ENCODE measurements at regions not wholly inside any gene's neighbourhood (a gene's known extent, or its start where the extent isn't known, plus 50 kb on each side); places are given as distances from the start of the nearest gene placed in this dataset.

DNA sequence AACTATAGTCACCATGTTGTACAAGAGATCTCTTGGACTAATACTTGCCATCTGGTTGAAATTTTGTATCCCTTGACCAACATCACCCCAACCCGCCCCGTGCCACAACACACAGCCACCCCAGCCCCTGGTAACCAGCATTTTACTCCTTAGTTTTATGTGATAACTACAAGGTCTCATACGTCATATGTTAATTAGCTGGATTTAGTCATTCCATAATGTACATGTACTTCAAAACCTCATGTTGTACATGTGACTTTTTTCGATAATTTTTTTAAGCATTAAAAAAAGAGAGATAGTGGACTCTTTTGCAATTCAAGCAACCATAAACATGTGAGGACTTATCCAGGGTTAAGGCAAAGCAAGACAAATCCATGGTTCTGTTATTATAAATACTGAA lies 773.4 kb upstream of the NOVA1 start:
- TF ChIP-seq EZH2 (IDR thresholded peaks at IDR 0.05; ENCODE audit: borderline replicate concordance, low read depth, low read length, poor library complexity, severe bottlenecking): no peak
- TF ChIP-seq, protein P1, sequence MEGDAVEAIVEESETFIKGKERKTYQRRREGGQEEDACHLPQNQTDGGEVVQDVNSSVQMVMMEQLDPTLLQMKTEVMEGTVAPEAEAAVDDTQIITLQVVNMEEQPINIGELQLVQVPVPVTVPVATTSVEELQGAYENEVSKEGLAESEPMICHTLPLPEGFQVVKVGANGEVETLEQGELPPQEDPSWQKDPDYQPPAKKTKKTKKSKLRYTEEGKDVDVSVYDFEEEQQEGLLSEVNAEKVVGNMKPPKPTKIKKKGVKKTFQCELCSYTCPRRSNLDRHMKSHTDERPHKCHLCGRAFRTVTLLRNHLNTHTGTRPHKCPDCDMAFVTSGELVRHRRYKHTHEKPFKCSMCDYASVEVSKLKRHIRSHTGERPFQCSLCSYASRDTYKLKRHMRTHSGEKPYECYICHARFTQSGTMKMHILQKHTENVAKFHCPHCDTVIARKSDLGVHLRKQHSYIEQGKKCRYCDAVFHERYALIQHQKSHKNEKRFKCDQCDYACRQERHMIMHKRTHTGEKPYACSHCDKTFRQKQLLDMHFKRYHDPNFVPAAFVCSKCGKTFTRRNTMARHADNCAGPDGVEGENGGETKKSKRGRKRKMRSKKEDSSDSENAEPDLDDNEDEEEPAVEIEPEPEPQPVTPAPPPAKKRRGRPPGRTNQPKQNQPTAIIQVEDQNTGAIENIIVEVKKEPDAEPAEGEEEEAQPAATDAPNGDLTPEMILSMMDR (conservative IDR thresholded peaks at IDR 0.05; ENCODE audit: low read depth, low read length): no peak
- Histone ChIP-seq H3K36me3 (ENCODE audit: insufficient read depth, low read length, poor library complexity, severe bottlenecking) (no peaks in the 10 kb centered on the region), H3K9me3 (ENCODE audit: low read depth, low read length, poor library complexity, severe bottlenecking) (peaks cover 2% of the 10 kb centered on the region), H3K27ac (ENCODE audit: low read depth, low read length, poor library complexity, severe bottlenecking) (no peak overlapping the region), H3K4me3 (ENCODE audit: low read depth, low read length, poor library complexity, severe bottlenecking) (no peak overlapping the region), H3K27me3 (replicated peaks; ENCODE audit: insufficient read depth, low read depth, low read length, poor library complexity) (no peaks in the 10 kb centered on the region), H3K4me1 (ENCODE audit: insufficient read depth, low read length, poor library complexity, severe bottlenecking) (no peaks in the 10 kb centered on the region)
- intact Hi-C loops (cut with micrococcal nuclease; ENCODE audit: unreplicated experiment): no loop called here
- CTCF ChIA-PET: no interaction called here
- POLR2A ChIA-PET (ENCODE audit: low non-redundant PET): no interaction called here
- BruUV-seq (replicated peaks): no TSS peak
- DNase-seq (ENCODE audit: low spot score): no peak

DNA sequence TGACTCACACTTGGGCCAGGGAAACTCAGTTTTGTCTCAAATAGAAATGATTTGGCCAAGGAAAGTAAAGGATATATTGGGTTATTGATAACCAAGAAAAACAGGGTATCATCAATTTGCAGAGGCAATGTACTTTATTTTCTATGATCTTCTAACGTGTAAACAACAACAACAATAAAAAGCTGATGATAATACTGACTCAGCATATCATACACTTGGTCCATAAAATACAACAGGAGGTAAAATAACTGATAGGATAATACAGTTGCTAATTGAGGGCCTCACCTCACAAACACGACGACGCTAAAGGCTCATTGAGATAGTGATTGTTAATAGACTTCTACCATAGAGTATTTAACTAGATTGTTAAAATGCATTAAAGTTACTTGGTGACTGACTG lies 774.0 kb upstream of the NOVA1 start:
- intact Hi-C loops (cut with micrococcal nuclease; ENCODE audit: unreplicated experiment): no loop called here
- TF ChIP-seq, protein P1 (conservative IDR thresholded peaks at IDR 0.05; ENCODE audit: low read depth, low read length): no peak
- no peak for TF ChIP-seq EZH2 (IDR thresholded peaks at IDR 0.05; ENCODE audit: borderline replicate concordance, low read depth, low read length, poor library complexity, severe bottlenecking)
- DNase-seq (ENCODE audit: low spot score): no peak
- Histone ChIP-seq H3K9me3 (ENCODE audit: low read depth, low read length, poor library complexity, severe bottlenecking) (peaks cover 2% of the 10 kb centered on the region), H3K4me1 (ENCODE audit: insufficient read depth, low read length, poor library complexity, severe bottlenecking) (no peaks in the 10 kb centered on the region), H3K4me3 (ENCODE audit: low read depth, low read length, poor library complexity, severe bottlenecking) (no peak overlapping the region), H3K27ac (ENCODE audit: low read depth, low read length, poor library complexity, severe bottlenecking) (no peak overlapping the region), H3K36me3 (ENCODE audit: insufficient read depth, low read length, poor library complexity, severe bottlenecking) (no peaks in the 10 kb centered on the region), H3K27me3 (replicated peaks; ENCODE audit: insufficient read depth, low read depth, low read length, poor library complexity) (no peaks in the 10 kb centered on the region)
- BruUV-seq (replicated peaks): no TSS peak
- ChIA-PET CTCF (no interaction called here), POLR2A (ENCODE audit: low non-redundant PET) (no interaction called here)

DNA sequence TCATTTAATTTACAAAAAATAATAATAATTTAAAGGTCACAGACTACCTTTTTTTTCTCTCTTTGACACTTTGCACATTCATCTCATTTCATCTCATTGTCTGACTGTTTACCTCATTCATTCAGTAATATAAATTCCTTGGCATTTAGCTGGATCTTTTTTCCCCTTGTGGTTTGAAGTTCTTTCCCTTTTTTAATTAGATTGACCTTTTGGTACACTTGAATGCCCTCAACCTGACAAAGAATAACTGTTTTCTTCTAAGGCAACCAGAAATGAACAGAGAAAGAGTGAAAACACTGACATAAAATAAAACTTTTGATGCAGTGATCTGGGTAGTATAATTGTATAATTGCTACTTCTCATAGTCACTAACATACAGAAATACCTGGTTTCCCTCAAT lies 774.9 kb upstream of the NOVA1 start:
- Histone ChIP-seq H3K27ac (ENCODE audit: low read depth, low read length, poor library complexity, severe bottlenecking) (no peak overlapping the region), H3K4me1 (ENCODE audit: insufficient read depth, low read length, poor library complexity, severe bottlenecking) (no peaks in the 10 kb centered on the region), H3K4me3 (ENCODE audit: low read depth, low read length, poor library complexity, severe bottlenecking) (no peak overlapping the region), H3K36me3 (ENCODE audit: insufficient read depth, low read length, poor library complexity, severe bottlenecking) (no peaks in the 10 kb centered on the region), H3K27me3 (replicated peaks; ENCODE audit: insufficient read depth, low read depth, low read length, poor library complexity) (no peaks in the 10 kb centered on the region), H3K9me3 (ENCODE audit: low read depth, low read length, poor library complexity, severe bottlenecking) (peaks cover 2% of the 10 kb centered on the region)
- intact Hi-C loops (cut with micrococcal nuclease; ENCODE audit: unreplicated experiment): no loop called here
- ChIA-PET POLR2A (ENCODE audit: low non-redundant PET) (no interaction called here), CTCF (no interaction called here)
- no TSS peak for BruUV-seq (replicated peaks)
- DNase-seq (ENCODE audit: low spot score): no peak
- no peak for TF ChIP-seq EZH2 (IDR thresholded peaks at IDR 0.05; ENCODE audit: borderline replicate concordance, low read depth, low read length, poor library complexity, severe bottlenecking)
- TF ChIP-seq, protein P1 (conservative IDR thresholded peaks at IDR 0.05; ENCODE audit: low read depth, low read length): no peak

Data from A673 (cell line).